HCT116 (cell line): ENCODE measurements at regions not wholly inside any gene's neighbourhood (a gene's known extent, or its start where the extent isn't known, plus 50 kb on each side); places are given as distances from the start of the nearest gene placed in this dataset.

Experiments
- ATAC-seq: fragments of 200-7000 bp; cut with Tn5 transposase; 2 replicates; pipeline ENCODE4 v1.9.1; 2020; ENCODE audit warnings: mild to moderate bottlenecking, moderate library complexity
- BruUV-seq: library from RNA; stranded (reverse); fragments of 400-500 nt; replicated peaks from 2 replicates; lab custom pipeline; 2021; lab: Mats Ljungman, UMichigan
- CTCF ChIA-PET: fragments of 300-600 bp; sonication (Branson Sonifier 250); formaldehyde crosslinking; loops from one replicate; lab custom pipeline; 2021; ENCODE audit warnings: antibody characterized with exemption; lab: Charles Lee
- POLR2A ChIA-PET: fragments of 300-600, 350-600 bp; sonication (Branson Sonifier 250); formaldehyde crosslinking; loops from one replicate; lab custom pipeline; 2021; ENCODE audit warnings: antibody characterized with exemption; lab: Charles Lee
- RAD21 ChIA-PET, 2 experiments: fragments of 300-600 bp; sonication (Branson Sonifier 250); formaldehyde crosslinking; loops; one replicate each; lab custom pipeline; 2023; ENCODE audit warnings: low total read pairs in 2 of 2; ENCODE audit not compliant: uncharacterized antibody in 2 of 2, unreplicated experiment in 2 of 2, low non-redundant PET in 1 of 2; lab: Charles Lee
- DNase-seq: peaks from one replicate; pipeline ENCODE4 v3.0.0-alpha.2; 2010; ENCODE audit warnings: low read depth, low spot score
- H2AFZ ChIP-seq: fragments of 200-600 bp; shearing (Covaris generic), sonication (generic); 2 replicates; pipeline ENCODE4 v1.6.1; 2017; ENCODE audit warnings: low read depth, mixed run types, mixed read lengths, antibody characterized with exemption, low read length; ENCODE audit not compliant: poor library complexity, severe bottlenecking
- H3K27ac ChIP-seq: 2 replicates; pipeline ENCODE4 v1.5.1; 2012; ENCODE audit warnings: low read depth, low read length
- H3K27me3 ChIP-seq: fragments of 200-600 bp; sonication (generic); 2 replicates; pipeline ENCODE4 v1.6.1; 2016; ENCODE audit warnings: mixed run types, low read length, mixed read lengths; ENCODE audit not compliant: insufficient read depth
- H3K36me3 ChIP-seq, 2 experiments: fragments of 200-500 bp in 1 of 2; fragments of 200-600 bp in 1 of 2; sonication (Bioruptor generic) in 1 of 2; sonication (generic) in 1 of 2; 2 replicates each; pipeline versions ENCODE4 v1.5.1 to v1.6.1; 2014 to 2016; ENCODE audit warnings: low read length in 2 of 2, inconsistent platforms in 1 of 2, mixed read lengths in 1 of 2, mixed run types in 1 of 2; ENCODE audit not compliant: insufficient read depth in 2 of 2, control insufficient read depth in 1 of 2
- H3K4me1 ChIP-seq, 2 experiments: fragments of 200-600 bp in 1 of 2; sonication (generic) in 1 of 2; 2 replicates each; pipeline versions ENCODE4 v1.5.1 to v1.6.1; 2012 to 2017; ENCODE audit warnings: low read length in 2 of 2, inconsistent platforms in 1 of 2, mild to moderate bottlenecking in 1 of 2, mixed read lengths in 1 of 2, mixed run types in 1 of 2, moderate library complexity in 1 of 2; ENCODE audit not compliant: insufficient read depth in 2 of 2, control insufficient read depth in 1 of 2
- H3K4me2 ChIP-seq: fragments of 200-600 bp; sonication (generic); 2 replicates; pipeline ENCODE4 v1.6.1; 2017; ENCODE audit warnings: mixed run types, low read length, mixed read lengths
- H3K4me3 ChIP-seq, 2 experiments: fragments of 200-600 bp in 1 of 2; sonication (generic) in 1 of 2; replicated peaks in 1 of 2; 2 replicates each; pipeline ENCODE4 v1.5.1; 2011 to 2016; ENCODE audit warnings: low read length in 2 of 2, control low read depth in 1 of 2, low read depth in 1 of 2, mild to moderate bottlenecking in 1 of 2, mixed read lengths in 1 of 2, mixed run types in 1 of 2
- H3K79me2 ChIP-seq: fragments of 200-600 bp; sonication (generic); 2 replicates; pipeline ENCODE4 v1.6.1; 2017; ENCODE audit warnings: mild to moderate bottlenecking, mixed run types, low read length, moderate library complexity, mixed read lengths; ENCODE audit not compliant: insufficient read depth
- H3K9ac ChIP-seq: fragments of 200-600 bp; sonication (generic); 2 replicates; pipeline ENCODE4 v1.6.1; 2016; ENCODE audit warnings: low read length, mixed read lengths
- H3K9me2 ChIP-seq: fragments of 200-600 bp; sonication (generic), shearing (Covaris generic); 2 replicates; pipeline ENCODE4 v1.6.1; 2017; ENCODE audit warnings: mixed run types, mild to moderate bottlenecking, moderate library complexity; ENCODE audit not compliant: insufficient read depth
- H3K9me3 ChIP-seq, 2 experiments: fragments of 200-500 bp in 1 of 2; fragments of 200-600 bp in 1 of 2; sonication (Bioruptor generic) in 1 of 2; sonication (generic) in 1 of 2; 2 replicates each; pipeline ENCODE4 v1.6.1; 2014 to 2017; ENCODE audit warnings: low read length in 2 of 2, mixed read lengths in 2 of 2, inconsistent platforms in 1 of 2, low read depth in 1 of 2, mild to moderate bottlenecking in 1 of 2, mixed run types in 1 of 2, moderate library complexity in 1 of 2; ENCODE audit not compliant: control insufficient read depth in 1 of 2, insufficient read depth in 1 of 2
- H4K20me1 ChIP-seq: fragments of 200-600 bp; sonication (generic), shearing (Covaris generic); 2 replicates; pipeline ENCODE4 v1.6.1; 2017; ENCODE audit warnings: mixed run types, mild to moderate bottlenecking, moderate library complexity; ENCODE audit not compliant: insufficient read depth
- CBX3 ChIP-seq: IDR thresholded peaks from 2 replicates; pipeline ENCODE4 v1.6.1; 2012; ENCODE audit warnings: low read depth
- CTCF ChIP-seq, 3 experiments: fragments of 200-600 bp in 1 of 3; sonication (generic) in 1 of 3; IDR thresholded peaks in 2 of 3; conservative IDR thresholded peaks in 1 of 3; 2 replicates each; pipeline ENCODE4 v1.5.1; 2012 to 2017; ENCODE audit warnings: low read depth in 2 of 3, low read length in 2 of 3, antibody characterized with exemption in 1 of 3, borderline replicate concordance in 1 of 3, control low read depth in 1 of 3, mild to moderate bottlenecking in 1 of 3, mixed read lengths in 1 of 3, mixed run types in 1 of 3, moderate library complexity in 1 of 3; ENCODE audit not compliant: insufficient read depth in 1 of 3
- EGR1 ChIP-seq: IDR thresholded peaks from 2 replicates; pipeline ENCODE4 v1.6.1; 2012; ENCODE audit warnings: low read depth
- ELF1 ChIP-seq: IDR thresholded peaks from 2 replicates; pipeline ENCODE4 v1.6.1; 2012; ENCODE audit warnings: low read depth, borderline replicate concordance
- EZH2 ChIP-seq: fragments of 200-600 bp; sonication (generic); IDR thresholded peaks from 2 replicates; pipeline ENCODE4 v1.6.1; 2017; ENCODE audit warnings: antibody characterized with exemption, mixed run types
- FOSL1 ChIP-seq: IDR thresholded peaks from 2 replicates; pipeline ENCODE4 v1.6.1; 2012; ENCODE audit warnings: low read depth
- JUND ChIP-seq: IDR thresholded peaks from 2 replicates; pipeline ENCODE4 v1.6.1; 2012
- MAX ChIP-seq: IDR thresholded peaks from 2 replicates; pipeline ENCODE4 v1.6.1; 2012
- POLR2A ChIP-seq: IDR thresholded peaks from 2 replicates; pipeline ENCODE4 v1.7.0; 2011; ENCODE audit warnings: borderline replicate concordance; ENCODE audit not compliant: insufficient read depth, insufficient read length; ENCODE audit errors: extremely low read depth
- POLR2AphosphoS5 ChIP-seq: IDR thresholded peaks from 2 replicates; pipeline ENCODE4 v1.6.1; 2011; ENCODE audit warnings: mild to moderate bottlenecking, low read depth, low read length, moderate library complexity
- RAD21 ChIP-seq: IDR thresholded peaks from 2 replicates; pipeline ENCODE4 v1.6.1; 2012; ENCODE audit warnings: low read depth, mild to moderate bottlenecking
- REST ChIP-seq: IDR thresholded peaks from 2 replicates; pipeline ENCODE4 v1.6.1; 2012; ENCODE audit warnings: low read depth
- YY1 ChIP-seq: IDR thresholded peaks from 2 replicates; pipeline ENCODE4 v1.6.1; 2011; ENCODE audit warnings: low read length, low read depth, moderate library complexity, mild to moderate bottlenecking; ENCODE audit not compliant: insufficient replicate concordance; ENCODE audit errors: extremely low read depth
- ZFX ChIP-seq: fragments of 450-650 bp; IDR thresholded peaks from 2 replicates; pipeline ENCODE4 v1.6.1; 2017
- ZNF274 ChIP-seq: fragments of 200-500 bp; sonication (Bioruptor generic); IDR thresholded peaks from 2 replicates; pipeline ENCODE4 v1.6.1; 2014; ENCODE audit warnings: mild to moderate bottlenecking, low read depth, low read length, inconsistent platforms
- intact Hi-C: fragments of 100-400 bp; cut with micrococcal nuclease; formaldehyde crosslinking; loops from 2 replicates; pipeline ENCODE4 v1.10.0; 2022

- Histone ChIP-seq H3K9ac (no peak overlapping the region), H3K9me2 (no peaks in the 10 kb centered on the region), H3K4me3 (no peak overlapping the region), H3K27ac (no peak overlapping the region), H3K36me3 (no peaks in the 10 kb centered on the region), H4K20me1 (no peaks in the 10 kb centered on the region), H3K9me3 (no peaks in the 10 kb centered on the region), H3K4me2 (no peak overlapping the region), H3K27me3 (peaks cover 6% of the 10 kb centered on the region), H3K4me1 (no peaks in the 10 kb centered on the region), H3K79me2 (no peaks in the 10 kb centered on the region), H2AFZ (no peak overlapping the region)
- intact Hi-C loops, result no loop called here
- RAD21 ChIA-PET, result no interaction called here
- BruUV-seq, result no TSS peak
- CTCF ChIA-PET, result no interaction called here
- DNase-seq (no peak), ATAC-seq (no peak)
- TF ChIP-seq JUND (no peak), REST (no peak), EZH2 (no peak), POLR2A (no peak), POLR2AphosphoS5 (no peak)
- POLR2A ChIA-PET, result no interaction called here
Measured at GRCh38 chr3:72324253-72324811, 523.9 kb downstream of the SHQ1 start.

GRCh38 chr3:72323773-72324172 is 524.5 kb downstream of the SHQ1 start:
- no TSS peak for BruUV-seq
- Histone ChIP-seq H3K9ac (no peak overlapping the region), H3K4me1 (no peaks in the 10 kb centered on the region), H3K9me3 (no peaks in the 10 kb centered on the region), H4K20me1 (no peaks in the 10 kb centered on the region), H3K9me2 (no peaks in the 10 kb centered on the region), H3K36me3 (no peaks in the 10 kb centered on the region), H3K79me2 (no peaks in the 10 kb centered on the region), H3K4me3 (no peak overlapping the region), H3K27me3 (peaks cover 6% of the 10 kb centered on the region), H3K4me2 (no peak overlapping the region), H2AFZ (no peak overlapping the region)
- ChIA-PET CTCF (no interaction called here), RAD21 (no interaction called here), POLR2A (no interaction called here)
- ATAC-seq (no peak), DNase-seq (no peak)
- intact Hi-C loops, result no loop called here
- TF ChIP-seq CBX3 (no peak), ZFX (no peak), CTCF (IDR thresholded peaks at IDR 0.05 in 2 of 3, conservative IDR thresholded peaks at IDR 0.05 in 1 of 3; ENCODE audit: borderline replicate concordance in 1 of 3, insufficient read depth in 1 of 3, low read depth in 2 of 3, low read length in 2 of 3) (no peak), YY1 (no peak), MAX (no peak), POLR2A (no peak), EZH2 (no peak), ELF1 (no peak), EGR1 (no peak), FOSL1 (no peak), ZNF274 (no peak), RAD21 (no peak)
- TF ChIP-seq, all 23 proteins: peak for 0
- H3K27ac ChIP-seq, result no peak overlapping the region
